Lung (tissue), 11 donors: ENCODE measurements at regions not wholly inside any gene's neighbourhood (a gene's known extent, or its start where the extent isn't known, plus 50 kb on each side); places are given as distances from the start of the nearest gene placed in this dataset.

Source experiments
- ATAC-seq: fragments of 200-7000 bp; cut with Tn5 transposase; one replicate; pipeline ENCODE4 v1.9.1; 2020; ENCODE audit warnings: moderate number of reproducible peaks; ENCODE audit not compliant: insufficient read depth, low FRiP score
- DNase-seq, 3 donors: peaks; one replicate each; pipeline ENCODE4 v3.0.0-alpha.2; 2013 to 2017
- H3K27ac ChIP-seq, 2 donors: one replicate each; pipeline ENCODE4 v1.5.1; 2013; ENCODE audit warnings: mild to moderate bottlenecking in 2 of 2, moderate library complexity in 2 of 2, control low read depth in 1 of 2, inconsistent platforms in 1 of 2, low read depth in 1 of 2, low read length in 1 of 2
- H3K27me3 ChIP-seq, 3 donors: one replicate each; pipeline ENCODE4 v1.5.1; 2013; ENCODE audit warnings: low read length in 2 of 3; ENCODE audit not compliant: control insufficient read depth in 3 of 3, insufficient read depth in 3 of 3
- H3K36me3 ChIP-seq, 4 donors: one replicate each; pipeline ENCODE4 v1.5.1; 2013; ENCODE audit warnings: low read length in 4 of 4, mild to moderate bottlenecking in 1 of 4, moderate library complexity in 1 of 4; ENCODE audit not compliant: control insufficient read depth in 4 of 4, insufficient read depth in 4 of 4
- H3K4me1 ChIP-seq, 5 donors: one replicate each; pipeline ENCODE4 v1.5.1; 2013; ENCODE audit warnings: low read length in 5 of 5, mild to moderate bottlenecking in 2 of 5, moderate library complexity in 1 of 5; ENCODE audit not compliant: control insufficient read depth in 5 of 5, insufficient read depth in 5 of 5
- H3K4me3 ChIP-seq: one replicate; pipeline ENCODE4 v1.5.1; 2013; ENCODE audit warnings: mild to moderate bottlenecking, control low read depth, moderate library complexity
- H3K9ac ChIP-seq, 2 donors: one replicate each; pipeline ENCODE4 v1.5.1; 2013; ENCODE audit warnings: low read length in 2 of 2, control low read depth in 1 of 2; ENCODE audit not compliant: insufficient read depth in 1 of 2
- H3K9me3 ChIP-seq, 4 donors: one replicate each; pipeline ENCODE4 v1.5.1; 2013; ENCODE audit warnings: low read length in 3 of 4, mild to moderate bottlenecking in 1 of 4, moderate library complexity in 1 of 4; ENCODE audit not compliant: control insufficient read depth in 4 of 4, insufficient read depth in 3 of 4
- WGBS, 2 donors: extraction: QIAGEN DNeasy Blood & Tissue Kit; methylation state at CpG; one replicate each; pipeline ENCODE4 v1.1.7; 2013; 5-methylcytosine and 5-hydroxymethylcytosine counted together
- TF ChIP-seq, protein P1 (sequence below): IDR thresholded peaks from 2 replicates; pipeline ENCODE4 v1.5.1; 2012; ENCODE audit warnings: mild to moderate bottlenecking; ENCODE audit errors: control extremely low read depth, extremely low read depth
- donor health status: control.
- donor health status: control.
- donor health status: Bipolar disorder and iron deficiency.
- donor health status: healthy.
- donor health status: DM: yes; HTN: yes; CAD: no.

DNA sequence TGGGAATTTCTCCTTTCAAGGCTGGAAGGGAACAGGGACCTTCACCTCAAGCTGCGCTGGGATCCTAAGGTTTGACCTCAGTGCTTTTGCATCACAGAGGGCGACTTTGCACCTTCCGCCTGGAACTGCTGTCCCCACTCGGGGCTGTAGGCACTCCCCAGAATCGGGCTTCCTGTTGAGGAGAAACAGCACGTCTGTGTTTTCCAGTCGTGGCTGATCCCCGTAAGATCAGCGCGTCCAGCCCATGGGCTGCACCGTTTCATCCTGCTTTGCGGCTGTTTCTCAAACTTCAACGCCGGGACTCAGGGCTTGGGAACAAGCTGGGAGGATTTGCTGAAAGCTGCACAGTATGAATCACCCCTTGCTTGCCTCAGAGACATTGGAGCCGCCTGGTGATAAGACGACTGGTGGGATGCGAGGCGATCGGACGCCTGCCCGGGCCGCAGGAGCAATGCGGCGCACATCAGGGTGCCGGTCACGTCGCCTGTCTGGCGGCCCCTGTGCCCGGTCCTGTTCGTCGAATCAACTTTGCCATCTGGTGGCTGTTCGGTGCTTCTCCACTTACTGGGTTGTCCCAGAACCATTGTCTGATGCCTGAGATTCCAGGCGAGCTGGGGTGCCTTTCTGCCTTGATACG, 53.6 kb upstream of the FRMD1 start:
- WGBS, 2 donors = 15 to 33% methylated on average over 34 of the region's 34 CpGs

DNA sequence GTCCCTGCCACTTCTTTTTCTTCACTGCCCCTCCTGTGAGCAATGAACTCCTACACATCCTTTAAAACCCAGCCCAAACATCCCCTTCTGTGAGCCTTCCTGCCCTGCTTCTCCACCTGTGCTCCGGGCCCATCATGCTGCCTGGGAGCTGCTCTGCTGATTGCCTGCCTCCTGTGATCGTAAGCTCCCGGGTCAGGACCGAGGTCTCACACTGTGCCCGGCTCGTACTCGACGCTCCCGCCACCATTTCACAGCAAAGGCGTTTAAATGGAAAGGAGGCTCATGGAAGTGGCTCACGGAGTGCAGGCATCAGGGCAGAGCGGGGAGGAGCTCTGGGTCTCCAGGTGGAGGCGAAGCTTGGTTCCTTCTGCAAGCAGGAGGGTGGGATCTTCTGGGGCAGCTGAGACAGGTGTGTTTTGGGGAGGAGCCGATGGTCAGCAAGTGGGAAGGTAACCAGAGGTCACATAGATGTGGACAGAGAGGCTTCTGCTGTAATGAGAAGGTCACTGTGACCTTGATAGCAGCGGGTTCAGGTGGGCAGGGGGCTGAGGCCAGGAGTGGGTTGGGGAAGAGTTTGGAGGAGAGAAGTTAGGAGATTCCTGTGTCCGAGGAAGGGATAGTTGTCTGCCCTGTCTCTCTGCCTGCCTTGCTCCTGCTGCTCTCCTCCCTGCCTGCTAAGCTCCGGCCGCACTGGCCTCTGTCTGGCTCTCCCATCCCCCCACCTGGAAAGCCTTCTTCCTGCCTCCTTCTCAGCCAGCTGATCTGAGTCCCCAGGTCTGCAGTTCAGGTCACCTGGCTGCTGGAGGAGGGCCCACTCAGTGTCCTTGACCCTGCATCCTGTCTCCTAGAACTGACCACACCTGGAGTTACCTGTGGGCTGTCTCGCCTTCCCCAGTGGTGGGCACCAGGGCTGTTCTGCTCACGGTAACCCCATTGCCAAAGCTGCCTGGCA, 52.7 kb upstream of the FRMD1 start:
- no peak for DNase-seq
- WGBS, 2 donors = 80 to 88% methylated on average over 20 of the region's 20 CpGs
- ATAC-seq = no peak

More for the DNA sequence above, 53.6 kb upstream of the FRMD1 start:
- peaks cover 0 to 40% (median 18%) of the 10 kb centered on the region in 5 donors for H3K4me1 ChIP-seq
- H3K27ac ChIP-seq = no peak overlapping the region
- no peak overlapping the region for H3K4me3 ChIP-seq
- no peaks in the 10 kb centered on the region for H3K9me3 ChIP-seq
- ATAC-seq (peak; percentile 36), DNase-seq (peak; percentile 79 to 91 (median 86))
- no peaks in the 10 kb centered on the region for H3K36me3 ChIP-seq
- H3K27me3 ChIP-seq = no peaks in the 10 kb centered on the region
- H3K9ac ChIP-seq = peak overlapping the region in 1 of 2 donors; percentile 67
- TF ChIP-seq, protein P1, sequence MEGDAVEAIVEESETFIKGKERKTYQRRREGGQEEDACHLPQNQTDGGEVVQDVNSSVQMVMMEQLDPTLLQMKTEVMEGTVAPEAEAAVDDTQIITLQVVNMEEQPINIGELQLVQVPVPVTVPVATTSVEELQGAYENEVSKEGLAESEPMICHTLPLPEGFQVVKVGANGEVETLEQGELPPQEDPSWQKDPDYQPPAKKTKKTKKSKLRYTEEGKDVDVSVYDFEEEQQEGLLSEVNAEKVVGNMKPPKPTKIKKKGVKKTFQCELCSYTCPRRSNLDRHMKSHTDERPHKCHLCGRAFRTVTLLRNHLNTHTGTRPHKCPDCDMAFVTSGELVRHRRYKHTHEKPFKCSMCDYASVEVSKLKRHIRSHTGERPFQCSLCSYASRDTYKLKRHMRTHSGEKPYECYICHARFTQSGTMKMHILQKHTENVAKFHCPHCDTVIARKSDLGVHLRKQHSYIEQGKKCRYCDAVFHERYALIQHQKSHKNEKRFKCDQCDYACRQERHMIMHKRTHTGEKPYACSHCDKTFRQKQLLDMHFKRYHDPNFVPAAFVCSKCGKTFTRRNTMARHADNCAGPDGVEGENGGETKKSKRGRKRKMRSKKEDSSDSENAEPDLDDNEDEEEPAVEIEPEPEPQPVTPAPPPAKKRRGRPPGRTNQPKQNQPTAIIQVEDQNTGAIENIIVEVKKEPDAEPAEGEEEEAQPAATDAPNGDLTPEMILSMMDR = peak; percentile 28

DNA sequence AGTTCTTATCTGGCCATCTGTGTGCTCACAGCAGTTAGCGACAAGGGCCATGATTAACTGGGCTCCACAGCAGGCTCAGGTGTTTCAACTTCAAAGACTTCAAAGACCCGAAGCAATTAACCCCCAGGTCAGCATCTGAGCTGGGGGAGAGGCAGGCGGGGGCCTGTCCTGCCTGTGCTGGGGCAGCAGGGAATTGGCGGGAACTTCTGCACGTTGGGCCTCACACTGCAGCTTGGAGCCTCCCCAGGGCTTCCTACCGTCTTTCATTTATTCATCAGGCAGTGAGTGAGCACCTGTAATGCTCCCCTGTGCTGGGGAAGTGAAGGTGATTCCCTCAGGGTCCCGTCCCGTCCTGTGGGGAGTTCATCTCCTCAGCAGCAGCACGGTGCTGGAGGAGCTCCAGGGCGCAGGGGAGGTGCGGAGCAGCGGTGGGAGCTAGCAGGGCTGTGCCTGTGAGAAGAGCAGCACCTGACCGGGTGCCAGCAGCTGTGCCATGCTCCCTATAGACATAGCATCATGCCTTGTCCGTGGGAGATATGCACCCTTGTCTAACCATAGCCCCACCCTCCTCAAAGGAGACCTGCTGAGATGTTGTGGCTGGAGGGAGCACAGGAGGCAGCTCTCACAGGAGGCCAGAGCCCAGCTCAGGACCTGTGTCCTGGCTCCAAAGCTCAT, 51.8 kb upstream of the FRMD1 start:
- Histone ChIP-seq H3K4me3 (no peak overlapping the region), H3K4me1 (peaks cover 0 to 40% (median 18%) of the 10 kb centered on the region in 5 donors), H3K36me3 (no peaks in the 10 kb centered on the region), H3K27me3 (no peaks in the 10 kb centered on the region), H3K9ac (no peak overlapping the region), H3K9me3 (no peaks in the 10 kb centered on the region), H3K27ac (no peak overlapping the region)
- no peak for ATAC-seq
- peak; percentile 23 to 62 (median 30) for DNase-seq
- 68 to 76% methylated on average over 14 of the region's 14 CpGs for WGBS, 2 donors
- TF ChIP-seq, protein P1 = no peak

More for the DNA sequence above, 52.7 kb upstream of the FRMD1 start:
- Histone ChIP-seq H3K36me3 (no peaks in the 10 kb centered on the region), H3K27me3 (no peaks in the 10 kb centered on the region), H3K27ac (no peak overlapping the region), H3K4me1 (peaks cover 0 to 40% (median 18%) of the 10 kb centered on the region in 5 donors), H3K9me3 (no peaks in the 10 kb centered on the region), H3K9ac (peak overlapping the region in 1 of 2 donors; percentile 2), H3K4me3 (no peak overlapping the region)
- TF ChIP-seq, protein P1 = no peak
